ENCODE measurements at regions not wholly inside any gene's neighbourhood (a gene's known extent, or its start where the extent isn't known, plus 50 kb on each side); places are given as distances from the start of the nearest gene placed in this dataset.
"Not testable (repeated sequence)": the region's sequence is repeated elsewhere in the genome, so short reads cannot be mapped to it uniquely, and the experiment has no call there.

DNA sequence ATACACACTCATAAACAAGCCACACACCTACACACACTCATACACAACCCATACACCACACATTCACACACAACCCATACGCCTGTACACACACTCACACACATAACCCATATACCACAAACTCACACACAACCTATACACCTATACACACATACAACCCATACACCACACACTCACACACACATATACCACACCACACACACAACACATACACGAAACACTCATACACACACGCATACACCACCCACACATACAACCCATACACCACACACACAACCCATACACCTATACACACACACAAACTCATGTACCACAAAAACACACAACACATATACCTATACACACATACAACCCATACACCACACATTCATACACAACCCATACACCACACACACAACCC, 164.3 kb downstream of the TMEM121 start:
- no peak for TF ChIP-seq CTCF (conservative IDR thresholded peaks at IDR 0.05; ENCODE audit: low read depth, low read length)
- Histone ChIP-seq H3K4me2 (no peak overlapping the region), H3K4me3 (IDR thresholded peaks at IDR 0.05; ENCODE audit: insufficient read depth, low read depth, low read length) (no peak overlapping the region), H4K20me1 (ENCODE audit: insufficient read depth) (no peaks in the 10 kb centered on the region), H3K4me1 (ENCODE audit: low read depth, poor library complexity, severe bottlenecking) (peaks cover 24% of the 10 kb centered on the region), H3K36me3 (ENCODE audit: insufficient read depth) (no peaks in the 10 kb centered on the region), H3K27me3 (ENCODE audit: insufficient read depth, low read depth) (no peaks in the 10 kb centered on the region), H3K79me2 (ENCODE audit: insufficient read depth, low read depth) (no peaks in the 10 kb centered on the region), H3K9ac (no peak overlapping the region), H2AFZ (ENCODE audit: low read depth) (no peak overlapping the region), H3K27ac (peak overlapping the region; percentile 32)

DNA sequence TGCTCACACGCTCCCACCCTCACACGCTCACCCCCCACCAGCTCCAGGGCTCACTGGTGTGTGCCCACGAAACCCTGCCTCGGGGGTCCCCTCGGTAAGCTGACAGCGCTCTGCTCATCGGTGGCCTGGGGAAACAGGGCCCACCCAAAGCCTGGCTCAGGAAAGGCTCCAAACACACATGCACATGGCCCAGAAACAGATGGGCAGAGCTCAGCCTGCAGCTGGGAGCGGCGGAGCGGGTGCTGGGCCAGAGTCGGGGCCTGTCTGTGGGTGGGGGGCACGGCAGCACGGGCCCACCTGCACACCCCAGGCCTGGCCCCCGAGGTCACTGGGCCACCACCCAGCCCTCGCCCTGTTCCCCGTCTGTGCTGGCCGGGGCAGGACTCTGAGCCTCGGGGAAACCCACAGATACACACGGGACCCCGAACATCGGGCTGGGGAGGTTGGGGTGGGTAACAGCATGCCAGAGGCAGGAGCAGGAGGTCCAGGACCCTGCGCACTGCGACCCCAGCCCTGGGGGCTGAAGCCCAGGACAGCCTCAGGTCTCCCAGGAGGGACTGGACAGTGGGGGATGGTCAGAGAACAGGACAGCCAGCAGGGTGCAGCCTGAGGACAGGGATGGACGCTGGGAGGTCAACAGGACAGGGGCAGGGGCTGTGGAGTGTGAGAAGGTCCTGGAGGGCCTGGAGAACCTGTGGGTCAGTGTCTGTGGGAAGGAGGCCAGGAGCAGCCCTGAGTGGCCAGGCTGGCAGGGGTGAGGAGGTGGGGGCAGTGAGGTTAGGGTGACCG, 165.1 kb downstream of the TMEM121 start:
- not testable (repeated sequence) for H3K79me2 ChIP-seq (ENCODE audit: insufficient read depth, low read depth); H3K27ac ChIP-seq

GRCh38 chr14:105692110-105692685, 165.8 kb downstream of the TMEM121 start:
- not testable (repeated sequence) for H3K9ac ChIP-seq; H3K4me2 ChIP-seq; H3K36me3 ChIP-seq (ENCODE audit: insufficient read depth); H2AFZ ChIP-seq (ENCODE audit: low read depth); H4K20me1 ChIP-seq (ENCODE audit: insufficient read depth); H3K79me2 ChIP-seq (ENCODE audit: insufficient read depth, low read depth); H3K4me3 ChIP-seq (IDR thresholded peaks at IDR 0.05; ENCODE audit: insufficient read depth, low read depth, low read length); H3K27ac ChIP-seq; H3K27me3 ChIP-seq (ENCODE audit: insufficient read depth, low read depth)
- peaks cover 23% of the 10 kb centered on the region for H3K4me1 ChIP-seq (ENCODE audit: low read depth, poor library complexity, severe bottlenecking)

More for the DNA sequence above, 165.1 kb downstream of the TMEM121 start:
- not testable (repeated sequence) for H3K9ac ChIP-seq; H3K27me3 ChIP-seq (ENCODE audit: insufficient read depth, low read depth); H3K4me3 ChIP-seq (IDR thresholded peaks at IDR 0.05; ENCODE audit: insufficient read depth, low read depth, low read length); H3K4me2 ChIP-seq; H2AFZ ChIP-seq (ENCODE audit: low read depth); H3K36me3 ChIP-seq (ENCODE audit: insufficient read depth); H4K20me1 ChIP-seq (ENCODE audit: insufficient read depth)
- peaks cover 22% of the 10 kb centered on the region for H3K4me1 ChIP-seq (ENCODE audit: low read depth, poor library complexity, severe bottlenecking)

GRCh38 chr14:105694961-105695360, 168.6 kb downstream of the TMEM121 start:
- Histone ChIP-seq H4K20me1 (ENCODE audit: insufficient read depth) (no peaks in the 10 kb centered on the region), H3K79me2 (ENCODE audit: insufficient read depth, low read depth) (no peaks in the 10 kb centered on the region), H2AFZ (ENCODE audit: low read depth) (no peak overlapping the region), H3K4me3 (IDR thresholded peaks at IDR 0.05; ENCODE audit: insufficient read depth, low read depth, low read length) (no peak overlapping the region), H3K36me3 (ENCODE audit: insufficient read depth) (no peaks in the 10 kb centered on the region), H3K4me2 (no peak overlapping the region), H3K4me1 (ENCODE audit: low read depth, poor library complexity, severe bottlenecking) (peaks cover 33% of the 10 kb centered on the region), H3K9ac (peak overlapping the region; percentile 27; the same call in 1 of the 2 replicates), H3K27ac (peak overlapping the region; percentile 80), H3K27me3 (ENCODE audit: insufficient read depth, low read depth) (no peaks in the 10 kb centered on the region)
- TF ChIP-seq CTCF (conservative IDR thresholded peaks at IDR 0.05; ENCODE audit: low read depth, low read length): no peak

GRCh38 chr14:105696388-105696787, 170.0 kb downstream of the TMEM121 start:
- H2AFZ ChIP-seq (ENCODE audit: low read depth); H3K4me2 ChIP-seq; H4K20me1 ChIP-seq (ENCODE audit: insufficient read depth); H3K27ac ChIP-seq; H3K36me3 ChIP-seq (ENCODE audit: insufficient read depth); H3K27me3 ChIP-seq (ENCODE audit: insufficient read depth, low read depth); H3K4me3 ChIP-seq (IDR thresholded peaks at IDR 0.05; ENCODE audit: insufficient read depth, low read depth, low read length); H3K79me2 ChIP-seq (ENCODE audit: insufficient read depth, low read depth); H3K9ac ChIP-seq: not testable (repeated sequence)
- peaks cover 42% of the 10 kb centered on the region for H3K4me1 ChIP-seq (ENCODE audit: low read depth, poor library complexity, severe bottlenecking)

DNA sequence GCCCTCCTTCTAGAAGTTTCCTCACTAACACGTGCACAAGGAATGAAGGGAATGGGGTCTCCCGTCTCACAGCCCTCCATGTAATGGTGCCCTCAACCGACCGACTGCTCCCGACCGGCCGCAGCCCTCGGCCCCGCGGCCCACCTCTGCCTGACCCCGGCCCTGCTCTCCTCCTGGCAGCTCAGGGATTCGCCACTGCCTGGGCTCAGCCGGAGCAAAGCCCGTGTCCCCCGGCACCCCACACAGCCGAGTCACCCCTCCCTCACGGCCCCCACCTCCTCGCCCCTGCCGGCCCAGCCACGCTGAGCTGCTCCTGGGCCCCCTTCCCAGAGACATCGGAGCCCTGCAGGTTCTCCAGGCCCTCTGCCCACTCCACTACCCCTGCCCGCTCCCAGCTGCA, 171.0 kb downstream of the TMEM121 start:
- H3K4me1 ChIP-seq (ENCODE audit: low read depth, poor library complexity, severe bottlenecking): peaks cover 52% of the 10 kb centered on the region
- peak overlapping the region; percentile 83 for H3K27ac ChIP-seq
- H3K9ac ChIP-seq; H3K4me2 ChIP-seq; H3K79me2 ChIP-seq (ENCODE audit: insufficient read depth, low read depth); H4K20me1 ChIP-seq (ENCODE audit: insufficient read depth); H3K27me3 ChIP-seq (ENCODE audit: insufficient read depth, low read depth); H3K4me3 ChIP-seq (IDR thresholded peaks at IDR 0.05; ENCODE audit: insufficient read depth, low read depth, low read length); H3K36me3 ChIP-seq (ENCODE audit: insufficient read depth); H2AFZ ChIP-seq (ENCODE audit: low read depth): not testable (repeated sequence)

DNA sequence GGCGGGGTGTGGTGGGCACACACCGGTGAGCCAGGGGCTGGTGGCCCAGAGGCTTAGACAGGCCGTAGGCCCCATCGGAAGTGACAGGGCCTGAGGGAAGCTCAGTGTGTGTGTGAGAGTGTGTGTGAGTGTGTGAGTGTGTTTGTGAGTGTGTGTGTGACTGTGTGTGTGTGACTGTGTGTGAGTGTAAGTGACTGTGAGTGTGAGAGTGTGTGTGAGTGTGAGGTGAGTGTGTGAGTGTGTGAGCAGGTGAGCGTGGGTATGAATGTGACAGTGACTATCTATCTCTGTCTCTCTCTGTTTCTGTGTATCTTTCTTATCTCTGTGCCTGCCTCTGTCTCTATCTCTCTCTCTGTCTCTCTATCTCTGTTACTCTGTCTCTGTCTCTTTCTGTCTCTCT, 171.6 kb downstream of the TMEM121 start:
- H3K27ac ChIP-seq: peak overlapping the region; percentile 83
- H3K4me2 ChIP-seq; H3K36me3 ChIP-seq (ENCODE audit: insufficient read depth); H3K9ac ChIP-seq; H2AFZ ChIP-seq (ENCODE audit: low read depth); H3K4me3 ChIP-seq (IDR thresholded peaks at IDR 0.05; ENCODE audit: insufficient read depth, low read depth, low read length); H3K79me2 ChIP-seq (ENCODE audit: insufficient read depth, low read depth); H3K27me3 ChIP-seq (ENCODE audit: insufficient read depth, low read depth); H4K20me1 ChIP-seq (ENCODE audit: insufficient read depth): not testable (repeated sequence)
- peaks cover 55% of the 10 kb centered on the region for H3K4me1 ChIP-seq (ENCODE audit: low read depth, poor library complexity, severe bottlenecking)

GRCh38 chr14:105698940-105699556, 172.7 kb downstream of the TMEM121 start:
- H3K9ac ChIP-seq; H3K4me2 ChIP-seq; H3K27me3 ChIP-seq (ENCODE audit: insufficient read depth, low read depth); H4K20me1 ChIP-seq (ENCODE audit: insufficient read depth); H3K36me3 ChIP-seq (ENCODE audit: insufficient read depth); H2AFZ ChIP-seq (ENCODE audit: low read depth); H3K79me2 ChIP-seq (ENCODE audit: insufficient read depth, low read depth); H3K4me3 ChIP-seq (IDR thresholded peaks at IDR 0.05; ENCODE audit: insufficient read depth, low read depth, low read length): not testable (repeated sequence)
- H3K4me1 ChIP-seq (ENCODE audit: low read depth, poor library complexity, severe bottlenecking): peaks cover 51% of the 10 kb centered on the region
- peak overlapping the region; percentile 66 for H3K27ac ChIP-seq
